ENCODE measurements at regions not wholly inside any gene's neighbourhood (a gene's known extent, or its start where the extent isn't known, plus 50 kb on each side); places are given as distances from the start of the nearest gene placed in this dataset.

- no peaks in the 10 kb centered on the region for H3K36me3 ChIP-seq
- no peak overlapping the region for H3K4me3 ChIP-seq
- intact Hi-C loops (cut with micrococcal nuclease), result no loop called here
- H3K9me3 ChIP-seq (replicated peaks), result peaks cover 37% of the 10 kb centered on the region
- DNase-seq, result no peak
- no peak overlapping the region for H3K27ac ChIP-seq (replicated peaks)
- TF ChIP-seq CTCF (IDR thresholded peaks at IDR 0.05; ENCODE audit: borderline replicate concordance), result no peak
- H3K27me3 ChIP-seq (ENCODE audit: low read depth), result no peaks in the 10 kb centered on the region
- no peaks in the 10 kb centered on the region for H3K4me1 ChIP-seq
Measured at GRCh38 chr4:131304686-131305085, 1844.4 kb upstream of the PCDH10 start.

DNA sequence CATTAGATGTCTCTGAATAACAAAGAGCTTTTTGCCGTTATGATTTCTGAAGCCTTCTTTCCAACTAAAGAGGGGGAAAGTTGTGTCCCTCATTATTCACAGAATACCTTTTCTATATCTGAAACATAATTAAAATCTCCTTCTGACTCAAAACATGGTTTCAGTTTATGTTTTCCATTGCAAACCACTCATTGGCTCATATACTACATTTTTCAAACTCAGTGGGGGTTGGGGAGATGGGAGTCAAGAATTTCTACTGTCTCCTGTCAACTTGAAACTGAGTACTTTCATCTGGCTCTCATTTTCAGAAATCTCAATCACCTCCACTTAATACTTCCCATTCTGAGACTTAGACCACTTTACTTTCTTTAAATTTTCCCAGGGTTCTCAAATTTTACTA lies 1839.5 kb upstream of the PCDH10 start:
- H3K9me3 ChIP-seq (replicated peaks), result peaks cover 28% of the 10 kb centered on the region
- DNase-seq, result no peak
- H3K27ac ChIP-seq (replicated peaks), result no peak overlapping the region
- no peaks in the 10 kb centered on the region for H3K27me3 ChIP-seq (ENCODE audit: low read depth)
- no peaks in the 10 kb centered on the region for H3K4me1 ChIP-seq
- no peak overlapping the region for H3K4me3 ChIP-seq
- TF ChIP-seq CTCF (IDR thresholded peaks at IDR 0.05; ENCODE audit: borderline replicate concordance), result no peak
- no peaks in the 10 kb centered on the region for H3K36me3 ChIP-seq
- intact Hi-C loops (cut with micrococcal nuclease), result no loop called here

DNA sequence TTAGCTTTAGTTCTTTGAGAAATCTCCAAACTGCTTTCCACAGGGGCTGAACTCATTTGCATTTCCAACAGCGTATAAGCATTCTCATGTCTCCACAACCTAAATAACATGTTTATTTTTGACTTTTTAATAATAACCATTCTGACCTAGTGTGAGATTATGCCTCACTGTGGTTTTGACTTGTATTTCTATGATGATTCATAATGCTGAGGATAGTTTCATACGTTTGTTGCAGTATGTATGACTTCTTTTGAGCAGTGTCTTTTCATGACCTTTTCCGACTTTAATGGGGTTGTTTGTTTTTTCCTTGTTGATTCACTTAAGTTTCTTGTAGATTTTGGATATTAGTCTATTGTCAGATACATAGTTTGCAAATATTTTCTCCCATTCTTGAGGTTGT lies 1833.0 kb upstream of the PCDH10 start:
- DNase-seq, result no peak
- no peaks in the 10 kb centered on the region for H3K36me3 ChIP-seq
- H3K4me1 ChIP-seq, result no peaks in the 10 kb centered on the region
- no peak overlapping the region for H3K4me3 ChIP-seq
- intact Hi-C loops (cut with micrococcal nuclease), result no loop called here
- H3K27me3 ChIP-seq (ENCODE audit: low read depth), result no peaks in the 10 kb centered on the region
- no peak overlapping the region for H3K27ac ChIP-seq (replicated peaks)
- TF ChIP-seq CTCF (IDR thresholded peaks at IDR 0.05; ENCODE audit: borderline replicate concordance), result no peak
- H3K9me3 ChIP-seq (replicated peaks), result peaks cover 22% of the 10 kb centered on the region

- no peak overlapping the region for H3K27ac ChIP-seq (replicated peaks)
- no peak overlapping the region for H3K4me3 ChIP-seq
- no peaks in the 10 kb centered on the region for H3K9me3 ChIP-seq (replicated peaks)
- intact Hi-C loops (cut with micrococcal nuclease), result no loop called here
- H3K27me3 ChIP-seq (ENCODE audit: low read depth), result no peaks in the 10 kb centered on the region
- H3K36me3 ChIP-seq, result no peaks in the 10 kb centered on the region
- no peaks in the 10 kb centered on the region for H3K4me1 ChIP-seq
- no peak for TF ChIP-seq CTCF (IDR thresholded peaks at IDR 0.05; ENCODE audit: borderline replicate concordance)
- DNase-seq, result no peak
Measured at GRCh38 chr4:131337936-131338335, 1811.2 kb upstream of the PCDH10 start.

- H3K9me3 ChIP-seq (replicated peaks), result no peaks in the 10 kb centered on the region
- no peaks in the 10 kb centered on the region for H3K4me1 ChIP-seq
- no peak for TF ChIP-seq CTCF (IDR thresholded peaks at IDR 0.05; ENCODE audit: borderline replicate concordance)
- no peaks in the 10 kb centered on the region for H3K36me3 ChIP-seq
- DNase-seq, result no peak
- H3K27ac ChIP-seq (replicated peaks), result no peak overlapping the region
- H3K4me3 ChIP-seq, result no peak overlapping the region
- intact Hi-C loops (cut with micrococcal nuclease), result no loop called here
- no peaks in the 10 kb centered on the region for H3K27me3 ChIP-seq (ENCODE audit: low read depth)
Measured at GRCh38 chr4:131339137-131339536, 1810.0 kb upstream of the PCDH10 start.

- intact Hi-C loops (cut with micrococcal nuclease), result no loop called here
- Histone ChIP-seq H3K4me3 (no peak overlapping the region), H3K27me3 (ENCODE audit: low read depth) (no peaks in the 10 kb centered on the region), H3K4me1 (no peaks in the 10 kb centered on the region), H3K36me3 (no peaks in the 10 kb centered on the region), H3K9me3 (replicated peaks) (no peaks in the 10 kb centered on the region), H3K27ac (replicated peaks) (no peak overlapping the region)
- TF ChIP-seq CTCF (IDR thresholded peaks at IDR 0.05; ENCODE audit: borderline replicate concordance), result no peak
- DNase-seq, result no peak
Measured at GRCh38 chr4:131344761-131345160, 1804.3 kb upstream of the PCDH10 start.

All from left ventricle myocardium inferior (tissue), 1 donor.